ENCODE measurements at regions not wholly inside any gene's neighbourhood (a gene's known extent, or its start where the extent isn't known, plus 50 kb on each side); places are given as distances from the start of the nearest gene placed in this dataset.

DNA sequence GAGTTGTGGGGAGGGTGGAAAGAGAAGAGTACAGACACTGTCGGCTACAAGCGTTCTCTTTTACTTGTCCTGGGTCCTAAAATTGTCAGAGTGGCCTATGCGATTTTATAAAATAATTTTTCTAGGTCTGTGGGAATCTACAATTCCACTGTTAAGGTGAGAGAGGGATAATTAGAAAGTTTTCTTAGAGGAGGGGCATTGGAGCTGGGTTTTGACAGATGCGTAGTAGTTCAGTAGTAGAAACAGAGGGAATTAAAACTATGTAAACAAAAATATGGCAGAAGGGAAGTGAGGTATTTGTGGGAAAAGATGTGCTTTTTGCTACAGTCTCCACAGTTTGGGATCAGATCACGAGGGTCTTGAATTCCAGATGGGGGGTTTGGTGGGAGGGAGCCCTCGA is 129.1 kb upstream of the SHB start:
- Histone ChIP-seq H3K27ac (no peak overlapping the region), H3K4me3 (no peak overlapping the region)
- DNase-seq (ENCODE audit: low spot score) = no peak
- TF ChIP-seq, protein P1, sequence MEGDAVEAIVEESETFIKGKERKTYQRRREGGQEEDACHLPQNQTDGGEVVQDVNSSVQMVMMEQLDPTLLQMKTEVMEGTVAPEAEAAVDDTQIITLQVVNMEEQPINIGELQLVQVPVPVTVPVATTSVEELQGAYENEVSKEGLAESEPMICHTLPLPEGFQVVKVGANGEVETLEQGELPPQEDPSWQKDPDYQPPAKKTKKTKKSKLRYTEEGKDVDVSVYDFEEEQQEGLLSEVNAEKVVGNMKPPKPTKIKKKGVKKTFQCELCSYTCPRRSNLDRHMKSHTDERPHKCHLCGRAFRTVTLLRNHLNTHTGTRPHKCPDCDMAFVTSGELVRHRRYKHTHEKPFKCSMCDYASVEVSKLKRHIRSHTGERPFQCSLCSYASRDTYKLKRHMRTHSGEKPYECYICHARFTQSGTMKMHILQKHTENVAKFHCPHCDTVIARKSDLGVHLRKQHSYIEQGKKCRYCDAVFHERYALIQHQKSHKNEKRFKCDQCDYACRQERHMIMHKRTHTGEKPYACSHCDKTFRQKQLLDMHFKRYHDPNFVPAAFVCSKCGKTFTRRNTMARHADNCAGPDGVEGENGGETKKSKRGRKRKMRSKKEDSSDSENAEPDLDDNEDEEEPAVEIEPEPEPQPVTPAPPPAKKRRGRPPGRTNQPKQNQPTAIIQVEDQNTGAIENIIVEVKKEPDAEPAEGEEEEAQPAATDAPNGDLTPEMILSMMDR (IDR thresholded peaks at IDR 0.05) = no peak

DNA sequence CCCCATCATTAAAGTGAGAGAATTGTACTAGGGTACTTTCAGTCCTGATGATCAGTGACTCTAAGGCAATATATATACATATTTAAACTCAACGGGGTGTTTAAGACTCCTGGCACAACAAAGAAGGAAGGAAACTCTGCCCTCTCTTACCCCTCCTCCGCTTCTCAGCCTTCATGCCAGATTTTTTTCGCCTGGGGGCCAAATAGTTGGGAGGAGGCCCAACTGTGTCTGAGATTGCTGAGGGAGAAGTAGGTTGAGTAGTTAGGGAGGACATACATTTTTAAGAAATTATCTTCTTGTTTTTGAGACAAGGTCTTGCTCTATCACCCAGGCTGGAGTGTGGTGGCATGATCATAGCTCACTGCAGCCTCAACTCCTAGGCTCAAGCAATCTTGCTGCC is 127.7 kb upstream of the SHB start:
- DNase-seq (ENCODE audit: low spot score) = no peak
- no peak overlapping the region for H3K27ac ChIP-seq
- TF ChIP-seq, protein P1 (IDR thresholded peaks at IDR 0.05) = no peak
- H3K4me3 ChIP-seq = no peak overlapping the region

DNA sequence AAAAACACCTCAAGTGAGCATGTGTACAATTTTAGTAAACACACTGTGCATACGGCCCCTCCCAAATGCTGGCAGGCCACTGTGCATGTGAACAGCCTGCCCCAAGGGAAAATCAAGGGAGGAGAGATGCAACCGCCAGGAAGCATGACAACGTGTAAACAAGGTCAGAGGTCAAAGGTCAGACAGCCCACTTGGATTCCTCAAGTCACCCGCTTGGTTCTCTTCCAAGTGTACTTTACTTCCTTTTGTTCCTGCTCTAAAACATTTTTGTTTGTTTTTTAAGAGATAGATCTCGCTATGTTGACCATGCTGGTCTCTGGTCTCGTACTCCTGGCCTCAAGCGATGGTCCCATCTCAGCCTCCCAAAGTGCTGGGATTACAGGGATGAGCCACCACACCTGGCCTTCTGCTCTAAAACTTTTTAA is 126.7 kb upstream of the SHB start:
- DNase-seq (ENCODE audit: low spot score) = no peak
- no peak overlapping the region for H3K27ac ChIP-seq
- TF ChIP-seq, protein P1 (IDR thresholded peaks at IDR 0.05) = no peak

DNA sequence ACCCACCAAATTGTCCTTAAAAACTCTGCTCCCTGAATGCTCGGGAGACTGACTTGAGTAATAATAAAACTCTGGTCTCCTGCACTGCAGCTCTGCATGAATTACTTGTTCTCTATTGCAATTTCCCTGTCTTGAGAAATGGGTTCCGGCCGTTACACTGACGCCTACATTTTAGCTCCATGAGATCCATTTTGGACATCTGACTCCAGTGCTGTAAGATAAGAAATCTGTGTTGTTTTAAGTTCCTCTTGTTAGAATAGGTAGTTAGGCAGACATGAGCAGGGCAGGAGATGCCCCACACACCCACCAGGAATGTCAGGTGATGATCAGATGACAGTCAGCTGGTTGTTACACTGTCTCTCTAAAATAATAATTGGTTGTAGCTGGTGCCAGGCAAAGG is 125.8 kb upstream of the SHB start:
- no peak overlapping the region for H3K27ac ChIP-seq
- TF ChIP-seq, protein P1 (IDR thresholded peaks at IDR 0.05) = no peak
- no peak for DNase-seq (ENCODE audit: low spot score)
- H3K4me3 ChIP-seq = no peak overlapping the region

More for the DNA sequence above, 126.7 kb upstream of the SHB start:
- no peak overlapping the region for H3K4me3 ChIP-seq

DNA sequence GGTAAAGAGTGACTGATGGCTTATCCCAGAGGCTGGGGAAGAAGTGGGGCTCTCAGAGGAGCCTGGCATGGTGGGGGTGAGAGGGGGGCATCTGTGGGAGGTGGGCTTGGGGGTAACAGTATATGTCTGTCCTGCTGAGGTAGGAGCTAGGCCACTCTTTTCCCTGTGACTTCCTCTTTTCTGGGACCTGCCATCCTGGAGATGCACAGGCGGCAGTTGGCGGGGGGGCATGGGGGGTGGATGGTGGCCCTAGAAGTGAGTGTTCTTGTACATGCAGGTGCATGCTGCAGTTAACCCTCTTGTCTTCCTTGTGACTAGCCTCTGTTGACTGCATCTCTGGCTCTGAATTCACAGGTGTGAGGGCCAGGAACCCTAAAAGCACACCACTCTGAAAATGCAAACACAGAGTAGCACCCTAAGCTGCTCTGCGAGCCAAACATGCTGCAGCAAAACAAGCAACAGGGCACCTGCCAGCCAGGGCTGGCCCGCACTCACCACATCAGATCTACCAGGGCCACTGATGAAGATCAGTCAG is 123.8 kb upstream of the SHB start:
- TF ChIP-seq, protein P1 (IDR thresholded peaks at IDR 0.05) = no peak
- no peak overlapping the region for H3K4me3 ChIP-seq
- DNase-seq (ENCODE audit: low spot score) = no peak
- H3K27ac ChIP-seq = no peak overlapping the region

DNA sequence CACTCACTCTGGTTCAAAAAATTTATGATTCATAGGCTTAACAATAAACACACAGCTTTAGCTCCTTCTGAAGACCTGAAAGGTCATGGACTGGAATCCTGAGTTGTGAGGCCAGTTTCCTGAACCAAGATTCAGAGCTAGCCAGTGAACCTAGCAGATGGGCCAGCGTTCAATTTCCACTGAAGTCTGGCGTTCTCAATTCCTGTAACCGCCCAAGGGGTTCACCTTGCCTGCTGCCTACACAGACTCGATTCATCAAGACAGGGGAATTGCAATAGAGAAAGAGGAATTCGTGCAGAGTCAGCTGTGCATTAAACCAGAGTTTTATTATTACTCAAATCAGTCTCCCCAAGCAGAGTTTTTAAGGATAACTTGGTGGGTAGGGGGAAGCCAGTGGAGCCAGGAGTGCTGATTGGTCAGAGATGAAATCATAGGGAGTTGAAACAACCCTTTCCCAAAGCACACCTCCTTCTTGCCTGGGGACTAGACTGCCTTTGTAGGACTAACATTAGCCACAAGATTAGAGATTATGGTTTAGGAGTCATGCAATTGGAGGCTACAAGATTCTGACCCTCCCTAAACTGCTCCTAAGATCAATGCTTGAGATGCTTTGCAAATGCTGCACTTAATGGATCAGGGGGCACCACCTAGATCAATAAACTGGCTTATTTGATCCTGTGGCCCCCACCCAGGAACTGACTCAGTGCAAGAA is 117.5 kb upstream of the SHB start:
- no peak for DNase-seq (ENCODE audit: low spot score)
- TF ChIP-seq, protein P1 (IDR thresholded peaks at IDR 0.05) = no peak
- H3K4me3 ChIP-seq = no peak overlapping the region
- no peak overlapping the region for H3K27ac ChIP-seq

Measured in coronary artery (tissue), 2 donors.